ENCODE measurements at regions not wholly inside any gene's neighbourhood (a gene's known extent, or its start where the extent isn't known, plus 50 kb on each side); places are given as distances from the start of the nearest gene placed in this dataset.

- CTCF ChIA-PET, result interaction anchor here (0.6 kb wide), 1 partner anchor 18 kb away, joined by 3 read pairs; no protein-coding TSS in a partner anchor
- H3K4me3 Mint-ChIP-seq (ENCODE audit: low read depth, unreplicated experiment), result no peak overlapping the region
- H3K36me3 Mint-ChIP-seq (ENCODE audit: insufficient read depth, unreplicated experiment), result no peaks in the 10 kb centered on the region
Observed at GRCh38 chr3:29201604-29202003, 79.3 kb upstream of the RBMS3 start.

GRCh38 chr3:29202378-29202777, 78.5 kb upstream of the RBMS3 start:
- Mint-ChIP-seq H3K9me3 (ENCODE audit: low read depth, unreplicated experiment) (no peaks in the 10 kb centered on the region), H3K36me3 (ENCODE audit: insufficient read depth, unreplicated experiment) (no peaks in the 10 kb centered on the region), H3K27me3 (ENCODE audit: unreplicated experiment) (no peaks in the 10 kb centered on the region), H3K4me1 (ENCODE audit: low read depth, unreplicated experiment) (no peaks in the 10 kb centered on the region), H3K27ac (ENCODE audit: unreplicated experiment) (no peak overlapping the region), H3K4me3 (ENCODE audit: low read depth, unreplicated experiment) (no peak overlapping the region)
- no peak for TF ChIP-seq CTCF (IDR thresholded peaks at IDR 0.05; ENCODE audit: unreplicated experiment)
- BruUV-seq (replicated peaks), result no TSS peak
- intact Hi-C loops (cut with micrococcal nuclease; ENCODE audit: unreplicated experiment), result no loop called here
- CTCF ChIA-PET, result no interaction called here
- no peak for DNase-seq

More at GRCh38 chr3:29201604-29202003, 79.3 kb upstream of the RBMS3 start:
- DNase-seq, result no peak
- no peaks in the 10 kb centered on the region for H3K9me3 Mint-ChIP-seq (ENCODE audit: low read depth, unreplicated experiment)
- no peaks in the 10 kb centered on the region for H3K27me3 Mint-ChIP-seq (ENCODE audit: unreplicated experiment)
- no peak overlapping the region for H3K27ac Mint-ChIP-seq (ENCODE audit: unreplicated experiment)
- BruUV-seq (replicated peaks), result no TSS peak
- intact Hi-C loops (cut with micrococcal nuclease; ENCODE audit: unreplicated experiment), result no loop called here
- no peaks in the 10 kb centered on the region for H3K4me1 Mint-ChIP-seq (ENCODE audit: low read depth, unreplicated experiment)
- no peak for TF ChIP-seq CTCF (IDR thresholded peaks at IDR 0.05; ENCODE audit: unreplicated experiment)

GRCh38 chr3:29203851-29204250, 77.0 kb upstream of the RBMS3 start:
- no peaks in the 10 kb centered on the region for H3K27me3 Mint-ChIP-seq (ENCODE audit: unreplicated experiment)
- no peak overlapping the region for H3K27ac Mint-ChIP-seq (ENCODE audit: unreplicated experiment)
- no peak for TF ChIP-seq CTCF (IDR thresholded peaks at IDR 0.05; ENCODE audit: unreplicated experiment)
- no peak for DNase-seq
- CTCF ChIA-PET, result interaction anchor here (0.6 kb wide), 1 partner anchor 31 kb away, joined by 7 read pairs; no protein-coding TSS in a partner anchor
- no peaks in the 10 kb centered on the region for H3K36me3 Mint-ChIP-seq (ENCODE audit: insufficient read depth, unreplicated experiment)
- no peak overlapping the region for H3K4me3 Mint-ChIP-seq (ENCODE audit: low read depth, unreplicated experiment)
- intact Hi-C loops (cut with micrococcal nuclease; ENCODE audit: unreplicated experiment), result no loop called here
- no peaks in the 10 kb centered on the region for H3K4me1 Mint-ChIP-seq (ENCODE audit: low read depth, unreplicated experiment)
- BruUV-seq (replicated peaks), result no TSS peak
- no peaks in the 10 kb centered on the region for H3K9me3 Mint-ChIP-seq (ENCODE audit: low read depth, unreplicated experiment)

- Mint-ChIP-seq H3K4me1 (ENCODE audit: low read depth, unreplicated experiment) (no peaks in the 10 kb centered on the region), H3K27ac (ENCODE audit: unreplicated experiment) (no peak overlapping the region), H3K27me3 (ENCODE audit: unreplicated experiment) (no peaks in the 10 kb centered on the region), H3K36me3 (ENCODE audit: insufficient read depth, unreplicated experiment) (no peaks in the 10 kb centered on the region), H3K9me3 (ENCODE audit: low read depth, unreplicated experiment) (no peaks in the 10 kb centered on the region), H3K4me3 (ENCODE audit: low read depth, unreplicated experiment) (no peak overlapping the region)
- DNase-seq, result no peak
- intact Hi-C loops (cut with micrococcal nuclease; ENCODE audit: unreplicated experiment), result no loop called here
- CTCF ChIA-PET, result no interaction called here
- no TSS peak for BruUV-seq (replicated peaks)
- no peak for TF ChIP-seq CTCF (IDR thresholded peaks at IDR 0.05; ENCODE audit: unreplicated experiment)
Observed at GRCh38 chr3:29207427-29207826, 73.4 kb upstream of the RBMS3 start.

Data from Calu3 (cell line).